ENCODE measurements at regions not wholly inside any gene's neighbourhood (a gene's known extent, or its start where the extent isn't known, plus 50 kb on each side); places are given as distances from the start of the nearest gene placed in this dataset.

DNA sequence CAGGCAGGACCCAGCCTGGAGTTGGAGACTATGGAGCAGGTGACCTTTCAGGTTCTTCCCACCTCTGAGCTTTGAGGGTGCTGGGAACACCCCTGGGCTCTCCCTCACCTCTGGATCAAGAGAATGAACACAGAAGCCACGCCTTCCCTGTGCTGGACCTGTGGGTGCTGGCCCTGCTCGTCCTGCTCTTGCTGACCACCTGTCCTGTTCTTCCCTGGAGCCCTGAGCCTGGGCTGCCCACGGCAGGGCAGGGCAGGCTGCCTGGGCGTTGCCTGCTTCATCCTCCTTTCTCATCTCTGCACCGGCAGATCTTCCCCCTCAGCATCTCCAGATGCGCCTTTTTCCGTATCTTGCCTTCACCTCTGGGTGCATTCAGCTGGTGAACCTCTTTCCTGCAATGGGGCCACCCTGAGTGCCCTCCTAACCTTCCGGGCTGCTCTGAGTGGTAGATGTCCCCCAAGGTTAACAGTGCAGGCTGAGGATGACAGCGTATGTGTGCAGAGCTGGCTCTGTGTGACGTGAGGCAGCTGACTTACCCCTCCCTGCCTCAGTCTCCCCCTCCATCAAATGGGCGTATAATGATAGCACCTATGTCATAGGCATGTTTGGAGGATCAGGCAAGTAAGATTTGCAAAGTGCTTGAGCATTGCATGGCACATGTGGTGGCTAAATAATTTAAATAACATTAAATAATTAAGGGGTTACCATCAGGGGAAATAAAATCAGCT lies 225.8 kb upstream of the CIBAR2 start:
- TF ChIP-seq, protein P1, sequence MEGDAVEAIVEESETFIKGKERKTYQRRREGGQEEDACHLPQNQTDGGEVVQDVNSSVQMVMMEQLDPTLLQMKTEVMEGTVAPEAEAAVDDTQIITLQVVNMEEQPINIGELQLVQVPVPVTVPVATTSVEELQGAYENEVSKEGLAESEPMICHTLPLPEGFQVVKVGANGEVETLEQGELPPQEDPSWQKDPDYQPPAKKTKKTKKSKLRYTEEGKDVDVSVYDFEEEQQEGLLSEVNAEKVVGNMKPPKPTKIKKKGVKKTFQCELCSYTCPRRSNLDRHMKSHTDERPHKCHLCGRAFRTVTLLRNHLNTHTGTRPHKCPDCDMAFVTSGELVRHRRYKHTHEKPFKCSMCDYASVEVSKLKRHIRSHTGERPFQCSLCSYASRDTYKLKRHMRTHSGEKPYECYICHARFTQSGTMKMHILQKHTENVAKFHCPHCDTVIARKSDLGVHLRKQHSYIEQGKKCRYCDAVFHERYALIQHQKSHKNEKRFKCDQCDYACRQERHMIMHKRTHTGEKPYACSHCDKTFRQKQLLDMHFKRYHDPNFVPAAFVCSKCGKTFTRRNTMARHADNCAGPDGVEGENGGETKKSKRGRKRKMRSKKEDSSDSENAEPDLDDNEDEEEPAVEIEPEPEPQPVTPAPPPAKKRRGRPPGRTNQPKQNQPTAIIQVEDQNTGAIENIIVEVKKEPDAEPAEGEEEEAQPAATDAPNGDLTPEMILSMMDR (IDR thresholded peaks at IDR 0.05; ENCODE audit: borderline replicate concordance, insufficient read depth, low read depth, low read length), result no peak
- no peak overlapping the region for H3K4me3 ChIP-seq (ENCODE audit: low read depth, low read length)

DNA sequence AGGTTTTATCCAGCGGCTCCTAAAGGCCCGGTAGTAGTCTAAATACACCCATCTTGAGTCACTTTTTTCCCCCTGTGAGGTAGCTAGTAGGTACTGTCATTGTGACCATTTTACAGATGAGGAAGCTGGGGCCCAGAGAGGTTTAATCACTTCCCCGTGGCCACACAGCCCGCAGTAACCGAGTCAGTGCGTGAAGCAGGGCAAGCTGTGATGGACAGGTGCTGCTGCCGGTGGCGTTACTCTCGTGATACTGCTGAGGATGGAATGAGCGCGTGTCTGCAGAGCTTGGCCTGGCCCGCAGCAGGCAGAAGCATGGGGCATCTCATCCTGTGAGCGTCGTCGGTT lies 226.3 kb upstream of the CIBAR2 start:
- TF ChIP-seq, protein P1 (IDR thresholded peaks at IDR 0.05; ENCODE audit: borderline replicate concordance, insufficient read depth, low read depth, low read length), result no peak
- H3K4me3 ChIP-seq (ENCODE audit: low read depth, low read length), result no peak overlapping the region

DNA sequence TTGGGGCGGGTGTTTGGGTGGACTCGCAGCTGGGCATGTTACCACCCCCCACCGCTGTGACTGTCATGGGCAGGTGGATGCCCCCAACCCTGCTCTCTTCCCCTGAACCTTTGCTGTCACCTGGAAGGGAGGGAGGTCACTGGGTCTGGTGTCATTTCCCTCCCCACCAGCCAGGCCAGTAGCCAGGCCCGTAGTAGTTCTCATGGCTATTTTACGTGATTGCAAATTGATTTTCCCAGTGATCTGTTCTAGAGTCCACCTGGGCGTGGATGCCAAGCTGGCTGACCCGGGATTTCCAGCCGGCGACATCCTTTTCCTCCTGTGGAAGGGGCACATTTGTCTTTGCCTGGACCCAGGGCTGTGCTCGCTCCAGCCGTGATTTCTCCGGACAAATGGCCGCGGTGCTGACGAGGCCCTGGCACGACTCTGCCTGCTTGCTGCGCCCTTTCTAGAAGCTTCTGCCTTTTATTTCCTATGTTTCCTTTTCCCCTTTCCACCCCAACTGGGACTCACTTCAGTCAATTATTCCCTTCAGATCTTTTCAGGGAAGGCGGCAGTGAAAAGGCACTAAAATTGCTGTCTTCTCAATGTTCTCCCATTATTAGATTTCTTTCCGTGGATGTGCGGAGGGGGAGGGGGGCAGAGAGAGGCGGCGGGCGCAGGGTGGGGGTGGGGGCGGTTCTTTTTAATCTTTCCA lies 226.9 kb upstream of the CIBAR2 start:
- no peak overlapping the region for H3K4me3 ChIP-seq (ENCODE audit: low read depth, low read length)

DNA sequence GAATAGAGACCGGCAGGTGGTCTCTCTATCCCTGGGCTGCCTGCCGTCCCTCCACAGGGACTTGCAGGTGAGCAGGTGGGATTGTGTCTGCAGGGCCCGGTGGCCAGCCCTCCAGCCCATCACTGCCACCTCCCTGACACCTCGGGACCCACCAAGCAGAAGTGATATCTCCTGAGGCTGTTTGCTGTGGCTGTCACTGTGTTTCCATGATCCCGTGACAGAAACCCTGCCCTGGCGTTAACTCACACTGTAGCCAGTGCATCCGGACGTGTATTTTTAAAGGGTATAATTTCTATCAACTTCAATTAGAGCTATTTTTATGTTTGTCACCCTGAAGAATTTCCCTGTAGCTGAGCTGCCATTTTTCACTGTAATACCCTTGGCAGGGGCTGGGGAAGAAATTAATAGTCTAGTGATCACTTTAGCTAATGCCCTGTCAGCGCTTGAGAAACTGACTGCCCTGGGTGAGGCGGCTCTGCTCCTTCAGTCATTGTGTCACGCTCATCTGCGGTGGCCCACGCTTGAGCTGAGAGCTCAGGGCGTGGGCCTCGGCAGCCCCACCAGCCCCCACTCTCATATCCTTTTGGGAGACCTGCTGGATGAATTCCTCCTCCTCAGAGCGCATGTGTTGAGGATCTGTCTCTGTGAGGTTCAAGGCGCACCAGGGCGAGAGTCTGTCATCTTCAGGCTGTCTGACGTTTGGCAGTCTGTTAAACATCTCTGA lies 229.9 kb upstream of the CIBAR2 start:
- H3K4me3 ChIP-seq (ENCODE audit: low read depth, low read length), result no peak overlapping the region
- TF ChIP-seq, protein P1 (IDR thresholded peaks at IDR 0.05; ENCODE audit: borderline replicate concordance, insufficient read depth, low read depth, low read length), result no peak

More for the DNA sequence above, 226.9 kb upstream of the CIBAR2 start:
- TF ChIP-seq, protein P1 (IDR thresholded peaks at IDR 0.05; ENCODE audit: borderline replicate concordance, insufficient read depth, low read depth, low read length), result no peak

DNA sequence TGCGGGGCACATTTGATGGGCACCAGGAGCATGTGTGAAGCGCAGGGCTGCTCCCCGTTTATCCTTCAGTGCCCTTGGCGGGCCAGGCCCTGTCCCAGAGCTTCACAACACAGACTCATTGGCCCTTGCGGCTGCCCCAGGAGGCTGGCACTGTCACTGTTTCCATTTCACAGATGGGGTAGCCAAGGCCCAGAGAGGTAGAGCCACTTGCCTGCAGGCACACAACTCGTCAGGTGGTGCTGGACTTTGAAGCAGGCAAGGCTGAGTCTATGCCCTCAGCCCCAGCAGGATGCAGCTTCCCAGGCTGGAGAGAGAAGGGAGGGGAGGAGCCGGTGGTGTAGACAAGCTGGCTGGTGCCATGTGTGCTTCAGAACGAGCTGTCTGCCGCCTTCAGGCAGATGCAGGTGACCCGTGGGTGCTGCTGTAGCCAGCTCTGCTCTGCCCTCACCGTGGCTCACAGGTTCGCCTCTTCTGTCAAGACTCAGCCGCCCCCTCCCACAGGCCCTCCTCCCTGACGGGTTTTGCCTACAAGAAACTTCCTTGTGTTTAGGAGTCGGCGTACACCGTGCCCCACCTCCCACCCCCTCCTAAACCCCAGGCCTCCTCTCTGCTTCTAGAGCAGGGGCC lies 232.3 kb upstream of the CIBAR2 start:
- TF ChIP-seq, protein P1 (IDR thresholded peaks at IDR 0.05; ENCODE audit: borderline replicate concordance, insufficient read depth, low read depth, low read length), result no peak

DNA sequence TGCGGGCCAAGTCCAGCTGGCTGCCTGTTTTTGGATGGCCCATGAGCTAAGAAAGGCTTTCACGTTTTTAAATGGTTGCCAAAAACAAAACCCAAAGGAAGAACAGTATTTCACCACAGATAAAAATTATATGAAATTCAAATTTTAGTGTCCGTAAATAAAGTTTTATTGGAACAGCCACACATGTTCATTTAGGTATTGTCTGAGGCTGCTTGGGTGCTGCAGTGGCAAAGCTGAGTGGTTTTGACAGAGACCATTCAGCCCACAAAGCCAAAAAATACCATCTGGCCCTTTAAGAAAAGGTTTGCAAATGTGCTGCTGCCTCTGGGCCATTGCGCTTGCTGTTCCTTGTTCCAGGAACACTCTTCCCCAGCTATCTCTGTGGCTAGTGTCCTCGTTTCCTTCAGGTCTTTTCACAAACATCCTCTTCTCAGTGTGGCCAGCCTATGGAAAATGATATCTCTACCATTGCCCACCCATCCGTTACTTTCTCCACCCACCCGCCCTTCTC lies 232.9 kb upstream of the CIBAR2 start:
- TF ChIP-seq, protein P1 (IDR thresholded peaks at IDR 0.05; ENCODE audit: borderline replicate concordance, insufficient read depth, low read depth, low read length), result no peak

More for the DNA sequence above, 232.3 kb upstream of the CIBAR2 start:
- no peak overlapping the region for H3K4me3 ChIP-seq (ENCODE audit: low read depth, low read length)

More for the DNA sequence above, 232.9 kb upstream of the CIBAR2 start:
- no peak overlapping the region for H3K4me3 ChIP-seq (ENCODE audit: low read depth, low read length)

All from GM12875 (cell line).